ENCODE measurements at regions not wholly inside any gene's neighbourhood (a gene's known extent, or its start where the extent isn't known, plus 50 kb on each side); places are given as distances from the start of the nearest gene placed in this dataset.

GRCh38 chr5:116386633-116387032, 188.0 kb downstream of the SEMA6A start:
- TF ChIP-seq CTCF (IDR thresholded peaks at IDR 0.05; ENCODE audit: insufficient read depth, low read depth, low read length): no peak
- no peak for TF ChIP-seq EZH2 (IDR thresholded peaks at IDR 0.05; ENCODE audit: insufficient read depth, low read length)

Measured in astrocyte (in vitro differentiated cells and primary cell).